HG03575 (cell line): ENCODE measurements at regions not wholly inside any gene's neighbourhood (a gene's known extent, or its start where the extent isn't known, plus 50 kb on each side); places are given as distances from the start of the nearest gene placed in this dataset.
"Not testable (repeated sequence)": the region's sequence is repeated elsewhere in the genome, so short reads cannot be mapped to it uniquely, and the experiment has no call there.

Experiments used
- ATAC-seq: cut with Tn5 transposase; IDR thresholded peaks from one replicate; pipeline ENCODE4 v1.9.1; 2021; ENCODE audit not compliant: unreplicated experiment, insufficient number of reproducible peaks, low FRiP score; ENCODE audit errors: extremely low read depth

DNA sequence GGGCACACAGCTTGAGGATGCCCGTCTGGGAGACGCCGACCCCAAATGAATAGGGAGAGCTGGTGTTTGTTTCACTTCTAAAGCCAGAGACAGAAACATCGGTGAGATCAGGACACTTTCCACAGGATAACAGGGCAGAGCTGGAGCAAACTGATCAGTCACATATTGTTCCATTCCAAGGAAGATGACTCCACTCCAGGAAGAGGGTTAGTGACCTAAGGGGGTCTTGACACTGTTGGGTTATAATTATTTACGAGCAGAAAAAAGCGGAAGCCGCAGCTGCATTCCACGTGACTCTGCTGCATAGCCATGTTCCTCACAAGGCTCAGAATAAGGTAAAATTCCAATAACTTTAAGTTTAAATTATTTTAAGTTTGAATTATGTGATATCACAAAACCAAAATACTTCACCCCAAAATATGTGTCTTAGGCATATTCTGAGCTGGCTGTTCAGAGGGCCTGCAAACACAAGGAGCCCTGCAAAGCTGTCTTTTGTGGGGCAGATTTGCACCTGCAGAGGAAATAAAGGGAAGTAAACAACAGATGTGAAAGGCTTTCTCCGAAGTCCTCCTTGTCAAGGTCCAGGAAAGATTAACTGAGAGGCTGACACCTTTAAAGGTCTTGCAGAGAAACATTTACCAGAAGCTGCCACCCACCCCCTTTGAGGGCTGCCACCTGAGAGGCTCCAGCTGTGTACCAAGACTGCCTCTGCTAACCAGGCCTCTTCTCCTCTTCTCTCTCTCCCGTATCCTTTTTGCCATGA is 819.2 kb downstream of the UQCRFS1 start:
- ATAC-seq = no peak

- no peak for ATAC-seq
Measured at GRCh38 chr19:28388988-28389387, 824.0 kb downstream of the UQCRFS1 start.

DNA sequence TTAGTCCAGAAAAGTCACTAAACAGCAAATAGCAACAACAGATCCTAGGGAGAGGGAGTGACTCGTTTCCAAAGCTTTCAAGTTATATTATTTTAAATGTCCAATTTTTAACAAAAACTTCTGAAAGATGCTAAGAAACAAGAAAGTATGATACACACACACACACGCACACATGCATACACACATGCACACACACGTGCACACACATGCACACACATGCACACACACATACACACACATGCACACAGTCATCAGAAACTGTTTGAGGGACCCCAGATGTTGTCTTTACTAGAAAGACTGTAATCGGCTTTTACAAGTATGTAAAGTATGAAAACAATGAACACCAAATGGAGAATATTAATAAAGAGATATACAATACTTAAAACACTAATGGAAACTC is 825.4 kb downstream of the UQCRFS1 start:
- no peak for ATAC-seq

DNA sequence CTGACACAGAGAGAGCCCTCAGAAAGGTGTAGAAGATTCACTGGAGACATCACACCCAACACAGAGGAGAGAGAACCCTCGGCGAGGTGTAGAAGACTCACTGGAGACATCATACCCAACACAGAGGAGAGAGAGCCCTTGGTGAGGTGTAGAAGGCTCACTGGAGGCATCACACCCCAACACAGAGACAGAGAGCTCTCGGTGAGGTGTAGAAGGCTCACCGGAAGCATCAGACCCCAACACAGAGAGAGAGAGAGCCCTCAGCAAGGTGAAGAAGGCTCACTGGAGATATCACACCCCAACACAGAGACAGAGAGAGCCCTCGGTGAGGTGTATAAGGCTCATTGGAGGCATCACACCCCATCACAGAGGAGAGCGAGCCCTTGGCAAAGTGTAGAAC is 826.5 kb downstream of the UQCRFS1 start:
- no peak for ATAC-seq

GRCh38 chr19:28386066-28386465 is 826.9 kb downstream of the UQCRFS1 start:
- no peak for ATAC-seq

- ATAC-seq = no peak
Measured at GRCh38 chr19:28377077-28377476, 835.9 kb downstream of the UQCRFS1 start.

DNA sequence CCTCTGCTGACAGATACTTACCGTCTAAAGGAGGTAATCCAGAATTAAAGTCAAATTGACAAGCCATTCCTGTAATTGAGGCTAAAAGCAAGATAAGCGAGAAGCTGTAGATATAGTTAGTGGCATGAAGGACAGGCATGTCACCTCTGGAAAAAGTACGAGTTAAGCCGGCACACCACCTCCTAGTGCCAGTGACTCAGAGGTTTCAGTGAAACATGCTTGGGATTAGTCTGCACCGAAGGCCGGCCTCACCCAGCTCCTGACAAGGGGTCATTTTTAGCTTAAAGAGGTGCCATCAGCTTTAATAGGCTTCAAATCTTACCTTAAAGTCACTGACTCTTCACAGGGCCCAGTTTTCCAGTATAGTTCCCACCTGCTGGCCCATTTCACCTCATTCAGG is 838.0 kb downstream of the UQCRFS1 start:
- no peak for ATAC-seq

DNA sequence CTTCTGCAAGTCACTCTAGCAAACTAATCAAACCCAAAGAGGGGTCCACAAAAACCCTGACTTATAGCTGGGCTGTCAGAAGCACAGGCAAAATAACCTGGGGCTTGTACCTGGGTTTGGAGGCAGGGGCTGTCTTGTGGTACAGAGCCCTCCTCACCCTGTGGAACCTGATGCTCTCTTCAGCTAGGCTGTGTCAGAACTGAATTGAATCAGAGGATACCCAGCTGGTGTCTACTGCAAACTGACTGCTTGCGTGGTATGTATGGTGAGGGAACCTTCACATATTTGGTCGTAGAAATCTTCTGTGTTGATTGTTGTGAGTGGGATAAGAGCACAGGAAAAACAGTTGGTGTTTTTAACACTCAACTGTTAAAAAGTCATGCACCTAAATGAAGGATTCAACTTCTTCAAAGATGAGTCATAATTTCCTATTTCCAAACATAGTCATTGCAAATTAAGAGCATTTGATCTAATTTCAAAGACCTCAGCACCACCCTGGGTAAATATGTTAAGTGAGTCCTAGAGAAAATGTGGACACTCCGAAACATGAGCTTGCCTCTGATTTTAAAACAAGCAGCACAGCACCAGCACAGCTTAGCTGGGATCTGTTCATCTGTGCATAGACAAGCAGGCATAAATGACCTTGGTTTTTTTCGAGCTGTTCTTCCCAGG is 840.2 kb downstream of the UQCRFS1 start:
- ATAC-seq = no peak

DNA sequence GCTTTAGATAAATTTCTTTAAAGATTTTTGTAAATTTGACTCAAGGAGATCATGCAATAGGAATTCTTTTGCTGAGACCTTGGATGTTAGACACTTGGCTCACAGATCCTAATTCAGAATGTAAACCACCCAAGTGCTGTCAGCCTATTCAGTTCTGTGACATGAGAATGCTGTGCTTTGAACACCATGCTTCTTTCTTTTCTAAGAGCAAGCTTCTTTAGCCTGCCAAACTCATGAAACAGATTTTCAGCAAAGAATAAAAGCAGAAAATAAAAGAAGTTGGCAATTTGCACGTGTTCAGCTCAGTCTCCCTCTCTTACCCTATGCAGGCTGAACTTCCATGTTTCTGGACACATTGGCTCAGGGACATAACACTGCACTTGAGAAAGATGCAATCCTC is 845.8 kb downstream of the UQCRFS1 start:
- no peak for ATAC-seq

DNA sequence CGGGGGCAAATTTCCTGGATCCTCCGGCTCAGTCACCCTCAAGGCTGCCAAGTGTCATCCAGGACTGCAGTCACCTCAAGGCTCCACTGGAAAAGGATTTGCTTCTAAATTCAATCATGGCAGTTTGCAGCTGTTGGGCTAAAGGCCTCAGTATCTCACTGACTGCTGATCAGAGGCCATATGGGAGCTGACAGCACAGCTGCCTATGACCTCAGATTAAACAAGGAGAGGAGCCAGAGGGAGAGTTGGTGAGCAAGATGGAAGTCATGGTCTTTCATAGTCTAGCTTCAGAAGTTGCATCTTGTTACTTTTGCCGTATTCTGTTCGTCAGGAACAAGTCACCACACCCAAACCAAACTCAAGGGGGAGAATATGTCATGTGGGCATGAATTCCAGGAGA is 849.7 kb downstream of the UQCRFS1 start:
- no peak for ATAC-seq

- ATAC-seq = no peak
Measured at GRCh38 chr19:28359431-28360414, 853.2 kb downstream of the UQCRFS1 start.

DNA sequence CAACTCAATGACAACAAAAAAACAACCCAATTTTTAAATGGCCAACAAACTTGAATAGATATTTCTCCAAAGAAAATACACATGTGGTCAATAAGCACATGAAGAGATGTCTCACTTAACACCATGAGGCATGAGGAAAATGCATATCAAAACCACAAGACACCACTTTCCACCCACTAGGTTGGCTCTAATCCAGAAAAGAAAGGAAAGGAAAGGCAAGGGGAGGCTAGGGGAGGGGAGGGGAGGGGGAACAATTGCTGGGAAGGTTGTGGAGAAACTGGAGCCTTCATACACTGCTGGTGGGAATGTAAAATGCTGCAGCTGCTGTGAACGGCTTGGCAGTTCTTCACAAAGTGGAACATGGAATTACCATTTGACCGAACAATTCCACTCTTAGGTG is 854.3 kb downstream of the UQCRFS1 start:
- no peak for ATAC-seq

- ATAC-seq = no peak
Measured at GRCh38 chr19:28351761-28352160, 861.2 kb downstream of the UQCRFS1 start.

- not testable (repeated sequence) for ATAC-seq
Measured at GRCh38 chr19:28351321-28351720, 861.6 kb downstream of the UQCRFS1 start.

DNA sequence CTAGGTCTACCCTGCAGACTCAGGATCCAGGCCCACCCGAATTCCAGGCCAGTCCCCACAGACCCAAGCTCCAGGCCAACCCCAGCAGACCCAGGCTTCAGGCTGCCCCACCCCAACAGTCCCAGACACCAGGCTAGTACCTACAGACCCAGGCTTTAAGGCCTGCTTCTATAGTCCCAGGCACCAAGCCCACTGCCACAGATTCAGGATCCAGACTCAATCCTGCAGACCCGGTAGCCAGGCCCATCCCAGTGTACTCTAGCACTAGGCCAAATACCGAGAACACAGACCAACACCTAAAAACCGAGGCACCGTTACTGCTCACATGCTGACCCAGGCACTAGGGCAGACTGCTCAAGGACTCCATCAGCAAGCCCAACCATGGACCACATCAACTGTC is 862.3 kb downstream of the UQCRFS1 start:
- ATAC-seq = no peak

DNA sequence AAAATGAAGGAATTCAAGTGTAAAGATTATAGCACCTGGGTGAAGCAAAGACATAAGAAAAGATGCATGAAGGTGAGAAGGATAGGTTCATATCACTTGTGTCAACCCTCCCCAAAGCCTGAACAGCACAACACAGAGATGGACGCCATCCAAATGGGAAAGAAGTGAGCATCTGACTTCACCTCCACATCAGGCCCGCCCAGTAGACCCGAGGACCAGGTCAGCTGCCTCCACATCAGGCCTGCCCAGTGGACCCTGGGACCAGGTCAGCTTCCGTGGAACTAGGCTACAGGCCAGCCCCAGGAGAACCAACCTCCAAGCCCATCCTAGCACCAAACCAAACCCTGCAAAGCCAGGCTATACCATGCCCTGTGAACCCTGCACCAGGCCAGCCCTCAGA is 862.9 kb downstream of the UQCRFS1 start:
- ATAC-seq = no peak

- no peak for ATAC-seq
Measured at GRCh38 chr19:28349604-28350003, 863.3 kb downstream of the UQCRFS1 start.

- ATAC-seq = no peak
Measured at GRCh38 chr19:28345811-28346210, 867.1 kb downstream of the UQCRFS1 start.

GRCh38 chr19:28341810-28342350 is 871.1 kb downstream of the UQCRFS1 start:
- ATAC-seq = no peak
